SK-N-SH treated with all-trans-retinoic acid at 6 μM for 48 hours (cell line): ENCODE measurements at regions not wholly inside any gene's neighbourhood (a gene's known extent, or its start where the extent isn't known, plus 50 kb on each side); places are given as distances from the start of the nearest gene placed in this dataset.

Source experiments
- ATAC-seq: fragments of 200-7000 bp; cut with Tn5 transposase; 3 replicates; pipeline ENCODE4 v1.9.1; 2020; ENCODE audit warnings: mild to moderate bottlenecking, moderate library complexity
- ARNTL ChIP-seq: fragments of 450-650 bp; formaldehyde crosslinking; IDR thresholded peaks from 2 replicates; pipeline ENCODE4 v1.5.0; 2020; ENCODE audit warnings: low read depth, mild to moderate bottlenecking, moderate library complexity, borderline replicate concordance
- CREB5 ChIP-seq: fragments of 250-450 bp; sonication (Bioruptor Pico); IDR thresholded peaks from 2 replicates; pipeline ENCODE4 v1.5.1; 2020; ENCODE audit warnings: low read depth, mild to moderate bottlenecking, moderate library complexity
- CSDC2 ChIP-seq: fragments of 250-450 bp; sonication (Bioruptor Pico); IDR thresholded peaks from 2 replicates; pipeline ENCODE4 v1.5.0; 2020; ENCODE audit warnings: mild to moderate bottlenecking, moderate library complexity
- CSRNP3 ChIP-seq: fragments of 250-450 bp; sonication (Bioruptor Pico); IDR thresholded peaks from 2 replicates; pipeline ENCODE4 v1.5.1; 2021; ENCODE audit warnings: mild to moderate bottlenecking, moderate library complexity
- ESRRG ChIP-seq: fragments of 250-450 bp; sonication (Bioruptor Pico); IDR thresholded peaks from 2 replicates; pipeline ENCODE4 v1.6.1; 2021; ENCODE audit warnings: mild to moderate bottlenecking
- GLIS3 ChIP-seq: fragments of 250-450 bp; sonication (Bioruptor Pico); IDR thresholded peaks from 2 replicates; pipeline ENCODE4 v1.5.0; 2020; ENCODE audit warnings: mild to moderate bottlenecking, moderate library complexity
- ISL1 ChIP-seq: fragments of 250-450 bp; sonication (Bioruptor Pico); IDR thresholded peaks from 2 replicates; pipeline ENCODE4 v2.1.2; 2022; ENCODE audit warnings: mild to moderate bottlenecking, moderate library complexity
- OSR1 ChIP-seq: fragments of 250-450 bp; sonication (Bioruptor Pico); IDR thresholded peaks from 2 replicates; pipeline ENCODE4 v1.8.0; 2022; ENCODE audit warnings: moderate library complexity, mild to moderate bottlenecking, inconsistent platforms
- PATZ1 ChIP-seq: fragments of 250-450 bp; sonication (Bioruptor Pico); IDR thresholded peaks from 2 replicates; pipeline ENCODE4 v1.8.0; 2020; ENCODE audit warnings: mild to moderate bottlenecking, moderate library complexity, borderline replicate concordance
- POU6F1 ChIP-seq: fragments of 250-450 bp; sonication (Bioruptor Pico); IDR thresholded peaks from 2 replicates; pipeline ENCODE4 v1.8.0; 2021; ENCODE audit warnings: low read depth, mild to moderate bottlenecking, moderate library complexity, borderline replicate concordance
- PPARA ChIP-seq: fragments of 250-450 bp; sonication (Bioruptor Pico); IDR thresholded peaks from 2 replicates; pipeline ENCODE4 v1.5.0; 2020; ENCODE audit warnings: mild to moderate bottlenecking, borderline replicate concordance
- RARB ChIP-seq: fragments of 250-450 bp; sonication (Bioruptor Pico); IDR thresholded peaks from 2 replicates; pipeline ENCODE4 v1.8.0; 2021; ENCODE audit warnings: mild to moderate bottlenecking, moderate library complexity
- SNAI2 ChIP-seq: fragments of 250-450 bp; sonication (Bioruptor Pico); IDR thresholded peaks from 2 replicates; pipeline ENCODE4 v1.5.0; 2020; ENCODE audit warnings: mild to moderate bottlenecking, moderate library complexity
- TOX ChIP-seq: fragments of 250-450 bp; sonication (Bioruptor Pico); IDR thresholded peaks from 2 replicates; pipeline ENCODE4 v1.8.0; 2021; ENCODE audit warnings: mild to moderate bottlenecking, moderate library complexity, borderline replicate concordance
- TSHZ2 ChIP-seq: fragments of 250-450 bp; sonication (Bioruptor Pico); IDR thresholded peaks from 2 replicates; pipeline ENCODE4 v1.5.0; 2020; ENCODE audit warnings: mild to moderate bottlenecking, moderate library complexity
- ZC3H10 ChIP-seq: fragments of 250-450 bp; sonication (Bioruptor Pico); IDR thresholded peaks from 2 replicates; pipeline ENCODE4 v1.5.1; 2021; ENCODE audit warnings: mild to moderate bottlenecking, moderate library complexity
- ZFP30 ChIP-seq: fragments of 450-650 bp; formaldehyde crosslinking; IDR thresholded peaks from 2 replicates; pipeline ENCODE4 v1.5.0; 2022; ENCODE audit warnings: mild to moderate bottlenecking, moderate library complexity
- ZNF565 ChIP-seq: fragments of 450-650 bp; formaldehyde crosslinking; conservative IDR thresholded peaks from 2 replicates; pipeline ENCODE4 v1.5.0; 2020; ENCODE audit warnings: low read depth, mild to moderate bottlenecking, moderate library complexity
- ZNF70 ChIP-seq: fragments of 450-650 bp; formaldehyde crosslinking; IDR thresholded peaks from 2 replicates; pipeline ENCODE4 v1.5.0; 2020; ENCODE audit warnings: mild to moderate bottlenecking, moderate library complexity
- ZNF8 ChIP-seq: fragments of 450-650 bp; formaldehyde crosslinking; IDR thresholded peaks from 2 replicates; pipeline ENCODE4 v1.5.0; 2020; ENCODE audit warnings: mild to moderate bottlenecking, moderate library complexity

GRCh38 chr9:88237479-88237961 lies 99.2 kb upstream of the SPATA31C2 start:
- ATAC-seq, result no peak
- TF ChIP-seq ZFP30 (CRISPR knock-in tag) (no peak), RARB (CRISPR knock-in tag) (no peak), ISL1 (CRISPR knock-in tag) (no peak), PPARA (CRISPR knock-in tag) (no peak), ZC3H10 (CRISPR knock-in tag) (no peak), ZNF565 (CRISPR knock-in tag) (no peak), PATZ1 (CRISPR knock-in tag) (no peak)

GRCh38 chr9:88236511-88237478 lies 98.5 kb upstream of the SPATA31C2 start:
- TF ChIP-seq ARNTL (no peak), SNAI2 (CRISPR knock-in tag) (no peak), POU6F1 (no peak), CREB5 (CRISPR knock-in tag) (no peak), ZFP30 (CRISPR knock-in tag) (no peak), TSHZ2 (CRISPR knock-in tag) (no peak), ESRRG (CRISPR knock-in tag) (no peak), ZC3H10 (CRISPR knock-in tag) (no peak), ZNF70 (CRISPR knock-in tag) (no peak), CSDC2 (no peak), CSRNP3 (no peak), GLIS3 (CRISPR knock-in tag) (no peak), RARB (CRISPR knock-in tag) (no peak), ZNF8 (CRISPR knock-in tag) (no peak), OSR1 (CRISPR knock-in tag) (no peak), TOX (CRISPR knock-in tag) (no peak), PPARA (CRISPR knock-in tag) (no peak), PATZ1 (CRISPR knock-in tag) (no peak)
- ATAC-seq, result peak; percentile 21; the same call in 1 of the 3 replicates
